ENCODE measurements at regions not wholly inside any gene's neighbourhood (a gene's known extent, or its start where the extent isn't known, plus 50 kb on each side); places are given as distances from the start of the nearest gene placed in this dataset.

GRCh38 chr4:18813055-18813454, 791.5 kb upstream of the LCORL start:
- Histone ChIP-seq H3K27me3 (ENCODE audit: insufficient read depth, poor library complexity, severe bottlenecking) (no peaks in the 10 kb centered on the region), H3K4me3 (replicated peaks; ENCODE audit: insufficient read depth, low read length) (no peak overlapping the region), H3K27ac (replicated peaks) (no peak overlapping the region)
- DNase-seq (ENCODE audit: low read depth in 1 of 2, low spot score in 1 of 2) = no peak
- TF ChIP-seq GABPA (IDR thresholded peaks at IDR 0.05; ENCODE audit: low read depth) = no peak
- TF ChIP-seq POLR2AphosphoS5 (IDR thresholded peaks at IDR 0.05; ENCODE audit: low read depth) = no peak
- TF ChIP-seq SPI1 (IDR thresholded peaks at IDR 0.05; ENCODE audit: borderline replicate concordance, low read depth) = no peak
- no peak for TF ChIP-seq CTCF (IDR thresholded peaks at IDR 0.05; ENCODE audit: insufficient read depth, low read length)

GRCh38 chr4:18803781-18804180, 782.2 kb upstream of the LCORL start:
- DNase-seq (ENCODE audit: low read depth in 1 of 2, low spot score in 1 of 2) = no peak
- Histone ChIP-seq H3K27me3 (ENCODE audit: insufficient read depth, poor library complexity, severe bottlenecking) (no peaks in the 10 kb centered on the region), H3K27ac (replicated peaks) (no peak overlapping the region), H3K4me3 (replicated peaks; ENCODE audit: insufficient read depth, low read length) (no peak overlapping the region)
- TF ChIP-seq SPI1 (IDR thresholded peaks at IDR 0.05; ENCODE audit: borderline replicate concordance, low read depth) (no peak), GABPA (IDR thresholded peaks at IDR 0.05; ENCODE audit: low read depth) (no peak), REST (IDR thresholded peaks at IDR 0.05; ENCODE audit: insufficient replicate concordance, low read depth) (no peak), CTCF (IDR thresholded peaks at IDR 0.05; ENCODE audit: insufficient read depth, low read length) (no peak), POLR2AphosphoS5 (IDR thresholded peaks at IDR 0.05; ENCODE audit: low read depth) (no peak)

DNA sequence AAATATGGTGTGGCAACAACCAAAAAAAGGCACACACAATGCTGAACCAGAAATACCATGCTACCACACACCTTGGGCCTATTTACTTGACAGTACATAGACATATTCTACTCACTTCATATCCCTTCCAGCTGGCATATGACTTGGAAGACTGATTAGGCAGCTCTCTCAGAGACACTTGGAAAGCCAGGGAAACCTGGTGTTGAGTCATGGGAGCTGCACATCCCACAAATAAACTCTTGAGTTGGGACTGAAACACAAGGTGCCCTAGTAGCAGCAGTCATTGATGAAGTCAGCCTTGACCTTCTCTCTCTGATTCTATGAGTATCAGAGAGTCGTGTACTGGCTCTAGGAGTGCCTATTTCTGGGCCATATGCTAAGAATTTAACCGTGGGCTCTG, 776.6 kb upstream of the LCORL start:
- Histone ChIP-seq H3K27ac (replicated peaks) (no peak overlapping the region), H3K4me3 (replicated peaks; ENCODE audit: insufficient read depth, low read length) (no peak overlapping the region), H3K27me3 (ENCODE audit: insufficient read depth, poor library complexity, severe bottlenecking) (no peaks in the 10 kb centered on the region)
- no peak for DNase-seq (ENCODE audit: low read depth in 1 of 2, low spot score in 1 of 2)
- TF ChIP-seq POLR2AphosphoS5 (IDR thresholded peaks at IDR 0.05; ENCODE audit: low read depth) (no peak), CTCF (IDR thresholded peaks at IDR 0.05; ENCODE audit: insufficient read depth, low read length) (no peak)

DNA sequence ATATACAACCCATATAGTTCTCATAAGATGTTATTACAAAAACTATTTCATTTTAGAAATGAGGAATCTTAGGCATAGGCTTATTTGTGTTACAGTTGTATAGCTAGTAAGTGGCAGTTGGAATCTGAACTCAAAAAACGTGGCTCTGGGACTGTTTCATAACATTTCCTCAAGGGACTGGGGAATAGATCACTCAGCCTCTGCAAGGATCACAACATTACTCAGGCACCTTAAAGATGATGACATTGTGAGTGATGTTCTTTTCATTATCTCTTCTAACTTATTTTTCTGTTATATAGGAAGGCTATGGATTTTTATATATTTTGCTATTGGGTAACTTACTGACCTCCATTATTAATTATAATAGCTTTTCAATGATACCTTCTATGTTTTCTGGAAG, 774.2 kb upstream of the LCORL start:
- Histone ChIP-seq H3K27ac (replicated peaks) (no peak overlapping the region), H3K27me3 (ENCODE audit: insufficient read depth, poor library complexity, severe bottlenecking) (no peaks in the 10 kb centered on the region), H3K4me3 (replicated peaks; ENCODE audit: insufficient read depth, low read length) (no peak overlapping the region)
- no peak for TF ChIP-seq CTCF (IDR thresholded peaks at IDR 0.05; ENCODE audit: insufficient read depth, low read length)
- no peak for TF ChIP-seq SPI1 (IDR thresholded peaks at IDR 0.05; ENCODE audit: borderline replicate concordance, low read depth)
- TF ChIP-seq POLR2AphosphoS5 (IDR thresholded peaks at IDR 0.05; ENCODE audit: low read depth) = no peak
- no peak for TF ChIP-seq GABPA (IDR thresholded peaks at IDR 0.05; ENCODE audit: low read depth)
- TF ChIP-seq REST (IDR thresholded peaks at IDR 0.05; ENCODE audit: insufficient replicate concordance, low read depth) = no peak
- no peak for DNase-seq (ENCODE audit: low read depth in 1 of 2, low spot score in 1 of 2)

All from HL-60 (cell line).